Thymus (tissue), 11 donors: ENCODE measurements at regions not wholly inside any gene's neighbourhood (a gene's known extent, or its start where the extent isn't known, plus 50 kb on each side); places are given as distances from the start of the nearest gene placed in this dataset.

Experiments used
- DNase-seq, 9 donors: peaks; one replicate each; pipeline ENCODE4 v3.0.0-alpha.2; 2013; ENCODE audit warnings: low spot score in 9 of 9, low read depth in 6 of 9, missing footprints in 1 of 9
- H3K27ac ChIP-seq, 2 donors: one replicate each; pipeline ENCODE4 v1.5.1; 2013; ENCODE audit warnings: control low read depth in 1 of 2, low read depth in 1 of 2, low read length in 1 of 2, mild to moderate bottlenecking in 1 of 2, moderate library complexity in 1 of 2
- H3K27me3 ChIP-seq, 2 donors: one replicate each; pipeline ENCODE4 v1.5.1; 2013; ENCODE audit warnings: low read length in 1 of 2; ENCODE audit not compliant: control insufficient read depth in 2 of 2, insufficient read depth in 1 of 2
- H3K36me3 ChIP-seq, 2 donors: one replicate each; pipeline ENCODE4 v1.5.1; 2013; ENCODE audit warnings: low read length in 1 of 2, mild to moderate bottlenecking in 1 of 2, moderate library complexity in 1 of 2; ENCODE audit not compliant: control insufficient read depth in 2 of 2, insufficient read depth in 2 of 2
- H3K4me1 ChIP-seq, 2 donors: one replicate each; pipeline ENCODE4 v1.5.1; 2013; ENCODE audit warnings: low read length in 2 of 2; ENCODE audit not compliant: control insufficient read depth in 2 of 2, insufficient read depth in 2 of 2
- H3K4me3 ChIP-seq, 2 donors: one replicate each; pipeline ENCODE4 v1.5.1; 2013; ENCODE audit warnings: low read length in 2 of 2, control low read depth in 1 of 2, mild to moderate bottlenecking in 1 of 2
- H3K9me3 ChIP-seq, 2 donors: one replicate each; pipeline ENCODE4 v1.5.1; 2013; ENCODE audit warnings: low read length in 1 of 2, mild to moderate bottlenecking in 1 of 2; ENCODE audit not compliant: control insufficient read depth in 2 of 2, insufficient read depth in 1 of 2
- WGBS: extraction: QIAGEN DNeasy Blood & Tissue Kit; methylation state at CpG from one replicate; pipeline ENCODE4 v1.1.7; 2013; 5-methylcytosine and 5-hydroxymethylcytosine counted together
- donor health status: healthy.

DNA sequence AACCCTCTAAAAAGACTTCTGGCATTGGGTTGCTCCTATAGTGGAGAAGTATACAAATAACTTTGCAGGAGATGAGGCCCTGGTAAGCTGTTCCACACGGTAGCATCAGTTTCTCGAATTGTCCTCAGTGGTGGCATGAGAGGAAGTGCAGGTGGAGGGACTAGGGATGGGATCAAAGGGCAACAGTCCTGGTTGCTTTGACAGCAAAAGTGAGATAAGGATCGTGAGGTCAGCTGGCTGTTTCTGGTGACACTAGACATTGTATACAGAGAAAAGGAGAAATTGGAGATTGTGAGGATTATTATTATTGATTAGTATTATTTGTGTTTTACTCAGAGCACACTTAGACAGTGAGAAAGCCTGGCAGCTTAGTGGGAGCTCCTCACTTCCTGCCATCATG is 61.3 kb upstream of the EXOC2 start:
- WGBS = 71% methylated on average over 3 of the region's 3 CpGs
- H3K27me3 ChIP-seq = no peaks in the 10 kb centered on the region
- H3K36me3 ChIP-seq = no peaks in the 10 kb centered on the region
- no peak for DNase-seq
- no peaks in the 10 kb centered on the region for H3K4me1 ChIP-seq
- H3K27ac ChIP-seq = no peak overlapping the region
- no peaks in the 10 kb centered on the region for H3K9me3 ChIP-seq
- H3K4me3 ChIP-seq = no peak overlapping the region

DNA sequence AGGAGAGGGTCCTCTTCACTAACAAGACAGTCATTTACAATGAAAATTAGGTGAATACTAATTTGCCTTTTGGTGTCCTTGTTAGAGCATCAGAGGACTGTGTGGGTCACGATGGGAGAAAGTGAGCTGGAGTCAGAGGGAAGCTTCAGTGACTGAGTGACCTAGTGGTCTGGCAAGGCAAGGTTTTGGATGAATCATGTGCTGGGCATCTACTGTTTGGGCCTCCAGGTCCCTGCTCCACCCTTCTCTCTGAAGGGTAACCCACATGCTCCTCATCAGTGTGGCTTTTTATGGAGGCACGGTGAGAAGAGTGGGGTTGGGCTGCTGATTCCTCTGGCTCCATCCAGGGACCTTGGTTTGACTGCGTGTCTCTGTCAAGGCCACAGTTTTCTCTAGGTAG is 60.5 kb upstream of the EXOC2 start:
- H3K36me3 ChIP-seq = no peaks in the 10 kb centered on the region
- DNase-seq = no peak
- no peak overlapping the region for H3K4me3 ChIP-seq
- no peaks in the 10 kb centered on the region for H3K9me3 ChIP-seq
- no peak overlapping the region for H3K27ac ChIP-seq
- H3K27me3 ChIP-seq = no peaks in the 10 kb centered on the region
- 97% methylated on average over 3 of the region's 3 CpGs for WGBS
- no peaks in the 10 kb centered on the region for H3K4me1 ChIP-seq

DNA sequence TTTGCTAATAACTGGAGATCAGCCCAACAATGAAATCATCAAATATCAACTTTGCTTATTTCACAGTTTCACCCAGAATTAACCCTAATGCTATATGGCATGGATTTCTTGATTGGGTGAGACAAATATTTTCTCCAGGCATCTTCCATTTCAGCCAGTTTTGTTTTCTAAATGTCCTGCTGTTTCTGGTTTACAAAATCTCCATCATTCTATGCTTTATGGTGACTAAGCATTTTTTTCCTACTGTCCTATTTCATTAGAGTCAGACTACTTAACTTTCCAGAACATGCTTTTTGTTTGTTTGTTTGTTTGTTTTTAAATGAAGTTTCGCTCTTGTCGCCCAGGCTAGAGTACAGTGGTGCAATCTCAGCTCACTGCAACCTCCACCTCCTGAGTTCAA is 59.5 kb upstream of the EXOC2 start:
- no peaks in the 10 kb centered on the region for H3K36me3 ChIP-seq
- no peaks in the 10 kb centered on the region for H3K4me1 ChIP-seq
- 90% methylated on average over 2 of the region's 2 CpGs for WGBS
- no peak for DNase-seq
- no peaks in the 10 kb centered on the region for H3K9me3 ChIP-seq
- H3K27me3 ChIP-seq = no peaks in the 10 kb centered on the region
- no peak overlapping the region for H3K4me3 ChIP-seq
- no peak overlapping the region for H3K27ac ChIP-seq

DNA sequence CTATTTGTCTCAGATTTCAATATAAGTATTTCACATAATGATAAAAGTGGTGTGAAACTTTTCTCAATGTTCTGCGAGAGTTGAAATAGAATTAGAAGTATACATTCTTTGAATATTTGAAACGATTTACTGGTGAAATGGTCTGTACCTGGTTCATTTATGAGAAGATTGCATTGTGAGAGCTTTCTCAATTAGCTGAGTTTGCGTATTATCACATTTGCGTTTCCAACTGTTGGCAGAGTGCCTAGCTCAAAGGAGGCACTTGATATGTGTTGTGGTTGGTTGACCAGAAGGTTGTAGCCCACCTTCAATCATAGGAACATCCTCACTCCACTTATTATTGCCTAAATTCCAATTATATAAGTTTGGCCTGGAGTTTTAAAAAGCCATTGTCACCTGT is 58.8 kb upstream of the EXOC2 start:
- no peaks in the 10 kb centered on the region for H3K4me1 ChIP-seq
- H3K27me3 ChIP-seq = no peaks in the 10 kb centered on the region
- H3K36me3 ChIP-seq = no peaks in the 10 kb centered on the region
- H3K4me3 ChIP-seq = no peak overlapping the region
- H3K9me3 ChIP-seq = no peaks in the 10 kb centered on the region
- WGBS = 95% methylated on average over 4 of the region's 4 CpGs
- no peak overlapping the region for H3K27ac ChIP-seq
- no peak for DNase-seq

DNA sequence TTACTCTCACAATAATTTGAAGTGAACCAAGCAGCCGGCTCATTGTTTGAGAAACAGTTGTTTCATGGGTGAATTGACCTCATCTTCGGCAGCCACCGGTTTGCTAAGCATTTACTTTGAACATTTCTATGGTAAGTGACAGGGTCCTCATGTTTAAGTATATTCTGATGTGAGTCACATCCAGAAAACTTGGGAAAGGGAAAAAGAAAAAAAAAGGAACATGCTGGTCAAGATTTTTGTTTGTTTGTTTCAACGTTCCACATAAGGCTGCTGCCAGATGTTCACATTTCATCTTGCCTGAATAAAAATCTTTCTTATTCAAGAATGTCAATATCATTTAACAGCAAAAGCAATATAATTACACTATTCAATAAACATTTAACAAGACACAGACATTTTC is 55.0 kb upstream of the EXOC2 start:
- 85% methylated on average over 4 of the region's 4 CpGs for WGBS
- Histone ChIP-seq H3K27me3 (no peaks in the 10 kb centered on the region), H3K4me3 (no peak overlapping the region), H3K27ac (no peak overlapping the region), H3K9me3 (no peaks in the 10 kb centered on the region), H3K4me1 (no peaks in the 10 kb centered on the region), H3K36me3 (no peaks in the 10 kb centered on the region)
- no peak for DNase-seq

DNA sequence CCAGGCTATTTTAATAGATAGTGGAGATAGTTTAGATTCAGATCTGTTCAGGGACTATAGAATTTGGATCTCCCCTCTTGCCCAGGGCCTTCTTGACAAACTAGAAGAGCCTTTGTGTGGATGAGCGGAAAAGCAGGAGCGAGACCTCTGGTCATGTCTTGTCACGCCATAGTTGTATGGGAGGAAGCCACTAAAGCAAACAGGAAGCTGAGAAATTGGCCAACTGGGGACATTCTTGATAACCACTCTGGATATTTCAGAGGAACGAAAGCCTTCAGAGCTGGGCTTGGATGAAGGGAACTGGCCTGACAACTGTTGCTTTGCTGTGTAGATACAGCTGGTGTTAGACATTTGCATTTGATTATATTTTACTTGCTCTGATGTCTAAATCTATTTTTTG is 54.1 kb upstream of the EXOC2 start:
- Histone ChIP-seq H3K27me3 (no peaks in the 10 kb centered on the region), H3K4me3 (no peak overlapping the region), H3K4me1 (no peaks in the 10 kb centered on the region), H3K9me3 (no peaks in the 10 kb centered on the region), H3K36me3 (no peaks in the 10 kb centered on the region), H3K27ac (no peak overlapping the region)
- WGBS = 87% methylated on average over 4 of the region's 4 CpGs
- DNase-seq = no peak

DNA sequence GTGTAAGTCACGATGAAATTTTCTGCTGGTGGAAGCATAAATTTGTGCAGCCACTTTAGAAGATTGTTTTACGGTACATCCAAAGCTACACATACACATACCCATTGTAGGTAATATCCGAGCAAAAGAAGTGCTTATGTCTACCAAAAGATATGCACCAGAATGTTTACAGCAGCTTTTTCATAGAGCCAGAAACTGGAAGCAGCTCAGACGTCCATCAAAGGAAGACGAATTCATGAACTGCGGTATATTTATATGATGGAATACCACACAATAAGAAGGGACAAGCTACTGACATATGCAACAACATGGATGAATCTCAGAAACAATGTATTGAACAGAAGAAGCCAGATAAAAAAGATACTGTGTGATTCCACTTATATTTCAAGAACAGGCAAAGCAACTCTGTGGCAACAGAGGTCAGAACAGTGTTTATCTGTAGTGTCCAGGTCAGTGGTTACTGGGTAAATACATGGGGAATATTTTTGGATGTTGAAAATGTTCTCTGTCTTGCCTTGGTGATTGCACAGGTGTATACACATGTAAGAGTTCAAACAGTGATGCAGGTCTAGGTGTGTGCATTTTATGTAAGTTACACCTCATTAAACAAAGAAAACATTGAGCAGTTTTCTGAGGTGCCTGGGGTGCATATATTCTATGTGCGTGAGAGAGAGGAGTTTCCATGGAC is 51.9 kb upstream of the EXOC2 start:
- no peaks in the 10 kb centered on the region for H3K27me3 ChIP-seq
- WGBS = 95% methylated on average over 7 of the region's 7 CpGs
- H3K36me3 ChIP-seq = no peaks in the 10 kb centered on the region
- no peak overlapping the region for H3K27ac ChIP-seq
- H3K4me1 ChIP-seq = no peaks in the 10 kb centered on the region
- no peak for DNase-seq
- H3K4me3 ChIP-seq = no peak overlapping the region
- H3K9me3 ChIP-seq = no peaks in the 10 kb centered on the region

DNA sequence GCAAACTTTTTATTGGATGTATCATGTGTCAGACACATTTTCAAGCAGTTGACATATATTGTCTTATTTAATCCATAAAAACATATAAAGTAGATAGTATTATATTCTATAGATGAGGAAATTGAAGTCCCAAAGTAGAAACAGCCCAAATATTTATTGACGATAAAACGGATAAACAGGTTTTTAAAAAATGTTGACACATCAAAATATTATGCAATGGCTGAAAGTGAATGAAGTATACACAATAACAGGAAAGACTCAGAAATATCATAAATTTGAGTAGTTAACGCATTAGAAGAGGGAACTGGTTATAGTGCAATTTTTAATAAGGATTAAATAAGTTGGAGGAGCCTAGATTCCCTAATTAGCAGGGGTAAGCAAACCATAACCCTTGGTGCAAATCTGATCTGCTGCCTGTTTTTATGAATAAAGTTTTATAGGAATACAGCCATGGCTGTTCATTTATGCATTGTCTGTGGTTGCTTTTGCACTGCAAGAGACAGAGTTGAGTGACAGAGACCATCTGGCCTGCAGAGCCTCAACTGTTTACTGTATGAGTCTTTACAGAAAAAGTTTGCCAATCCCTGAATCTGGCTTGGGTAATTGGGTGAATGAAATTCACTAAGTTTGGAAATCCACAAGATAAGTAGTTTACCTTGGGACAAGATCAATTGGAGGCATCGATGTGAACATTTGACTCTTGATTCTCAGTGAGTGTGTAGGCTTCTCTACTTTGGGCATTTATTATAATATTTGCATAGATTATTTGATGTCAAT is 50.6 kb upstream of the EXOC2 start:
- H3K36me3 ChIP-seq = no peaks in the 10 kb centered on the region
- WGBS = 71% methylated on average over 4 of the region's 4 CpGs
- H3K27ac ChIP-seq = no peak overlapping the region
- no peaks in the 10 kb centered on the region for H3K4me1 ChIP-seq
- H3K27me3 ChIP-seq = no peaks in the 10 kb centered on the region
- no peak overlapping the region for H3K4me3 ChIP-seq
- no peaks in the 10 kb centered on the region for H3K9me3 ChIP-seq
- DNase-seq = no peak
